ENCODE measurements at regions not wholly inside any gene's neighbourhood (a gene's known extent, or its start where the extent isn't known, plus 50 kb on each side); places are given as distances from the start of the nearest gene placed in this dataset.

- Mint-ChIP-seq H3K27ac (no peak overlapping the region), H3K27me3 (peaks cover 29% of the 10 kb centered on the region), H3K9me3 (ENCODE audit: low read depth) (no peaks in the 10 kb centered on the region), H3K36me3 (ENCODE audit: insufficient read depth) (no peaks in the 10 kb centered on the region), H3K4me1 (ENCODE audit: low read depth) (peaks cover 14% of the 10 kb centered on the region), H3K4me3 (ENCODE audit: low read depth) (no peak overlapping the region)
- TF ChIP-seq, protein P1, sequence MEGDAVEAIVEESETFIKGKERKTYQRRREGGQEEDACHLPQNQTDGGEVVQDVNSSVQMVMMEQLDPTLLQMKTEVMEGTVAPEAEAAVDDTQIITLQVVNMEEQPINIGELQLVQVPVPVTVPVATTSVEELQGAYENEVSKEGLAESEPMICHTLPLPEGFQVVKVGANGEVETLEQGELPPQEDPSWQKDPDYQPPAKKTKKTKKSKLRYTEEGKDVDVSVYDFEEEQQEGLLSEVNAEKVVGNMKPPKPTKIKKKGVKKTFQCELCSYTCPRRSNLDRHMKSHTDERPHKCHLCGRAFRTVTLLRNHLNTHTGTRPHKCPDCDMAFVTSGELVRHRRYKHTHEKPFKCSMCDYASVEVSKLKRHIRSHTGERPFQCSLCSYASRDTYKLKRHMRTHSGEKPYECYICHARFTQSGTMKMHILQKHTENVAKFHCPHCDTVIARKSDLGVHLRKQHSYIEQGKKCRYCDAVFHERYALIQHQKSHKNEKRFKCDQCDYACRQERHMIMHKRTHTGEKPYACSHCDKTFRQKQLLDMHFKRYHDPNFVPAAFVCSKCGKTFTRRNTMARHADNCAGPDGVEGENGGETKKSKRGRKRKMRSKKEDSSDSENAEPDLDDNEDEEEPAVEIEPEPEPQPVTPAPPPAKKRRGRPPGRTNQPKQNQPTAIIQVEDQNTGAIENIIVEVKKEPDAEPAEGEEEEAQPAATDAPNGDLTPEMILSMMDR (IDR thresholded peaks at IDR 0.05; ENCODE audit: unreplicated experiment): no peak
- no peak for DNase-seq (ENCODE audit: low spot score, unreplicated experiment)
Observed at GRCh38 chr10:94102436-94102835, 108.7 kb downstream of the PLCE1 start.

DNA sequence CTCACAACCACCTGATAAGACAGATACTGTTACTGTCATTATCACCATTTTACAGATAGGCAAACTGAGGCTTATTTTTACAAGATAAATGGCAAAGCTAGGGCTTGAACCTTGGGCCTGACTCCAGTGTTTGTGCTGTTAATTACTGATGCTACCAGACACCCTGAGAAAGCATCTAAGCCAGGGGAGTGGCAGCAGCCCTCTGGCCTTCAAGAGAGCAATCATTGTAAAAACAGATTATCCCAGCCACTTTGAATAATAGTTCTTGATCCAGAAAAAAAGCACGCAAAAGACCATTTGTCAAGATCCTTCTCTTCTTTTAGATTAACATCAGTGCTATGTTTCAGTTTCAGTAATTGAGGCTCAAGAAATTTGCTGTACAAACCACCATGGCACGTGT, 109.5 kb downstream of the PLCE1 start:
- TF ChIP-seq, protein P1 (IDR thresholded peaks at IDR 0.05; ENCODE audit: unreplicated experiment): no peak
- Mint-ChIP-seq H3K27ac (no peak overlapping the region), H3K36me3 (ENCODE audit: insufficient read depth) (no peaks in the 10 kb centered on the region), H3K27me3 (peaks cover 31% of the 10 kb centered on the region), H3K9me3 (ENCODE audit: low read depth) (no peaks in the 10 kb centered on the region), H3K4me1 (ENCODE audit: low read depth) (peaks cover 14% of the 10 kb centered on the region), H3K4me3 (ENCODE audit: low read depth) (no peak overlapping the region)
- DNase-seq (ENCODE audit: low spot score, unreplicated experiment): no peak

GRCh38 chr10:94103801-94104221, 110.1 kb downstream of the PLCE1 start:
- H3K9me3 Mint-ChIP-seq (ENCODE audit: low read depth): no peaks in the 10 kb centered on the region
- no peaks in the 10 kb centered on the region for H3K36me3 Mint-ChIP-seq (ENCODE audit: insufficient read depth)
- H3K27me3 Mint-ChIP-seq: peaks cover 31% of the 10 kb centered on the region
- no peak overlapping the region for H3K27ac Mint-ChIP-seq
- H3K4me3 Mint-ChIP-seq (ENCODE audit: low read depth): no peak overlapping the region
- TF ChIP-seq, protein P1 (IDR thresholded peaks at IDR 0.05; ENCODE audit: unreplicated experiment): no peak
- peaks cover 14% of the 10 kb centered on the region for H3K4me1 Mint-ChIP-seq (ENCODE audit: low read depth)
- no peak for DNase-seq (ENCODE audit: low spot score, unreplicated experiment)

DNA sequence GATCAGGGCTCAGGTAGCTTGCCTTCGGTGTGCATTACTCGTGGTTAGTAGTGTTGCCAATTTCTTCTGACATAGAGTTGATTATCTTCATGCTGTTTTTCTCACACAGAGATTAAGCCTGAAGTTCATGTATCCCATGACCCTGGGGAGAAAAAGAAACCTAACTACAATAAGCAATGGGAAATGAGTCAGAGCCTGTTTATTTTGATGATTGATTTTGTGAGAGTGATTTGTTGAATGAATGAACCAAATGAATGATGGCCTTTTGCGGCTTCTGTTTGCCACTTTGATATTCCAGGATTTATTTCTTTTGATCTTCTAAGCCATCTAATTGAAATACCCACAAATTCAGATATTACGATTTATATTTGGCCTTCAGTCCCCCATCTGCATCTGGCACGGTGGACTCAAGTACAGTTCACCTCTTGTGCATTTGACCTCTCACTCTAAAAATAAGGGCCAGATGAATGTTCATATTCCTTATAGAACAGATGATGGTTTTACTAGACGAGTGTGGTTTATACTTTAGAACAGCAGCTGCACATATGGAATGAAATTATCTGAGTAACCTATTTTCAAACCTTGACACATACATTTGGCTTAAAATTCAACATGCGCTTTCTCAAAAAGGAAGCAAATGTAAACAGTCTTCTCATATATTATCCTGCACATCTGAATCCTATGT, 110.7 kb downstream of the PLCE1 start:
- TF ChIP-seq, protein P1 (IDR thresholded peaks at IDR 0.05; ENCODE audit: unreplicated experiment): no peak
- H3K9me3 Mint-ChIP-seq (ENCODE audit: low read depth): no peaks in the 10 kb centered on the region
- H3K27me3 Mint-ChIP-seq: peaks cover 30% of the 10 kb centered on the region
- H3K4me1 Mint-ChIP-seq (ENCODE audit: low read depth): peaks cover 14% of the 10 kb centered on the region
- no peak overlapping the region for H3K4me3 Mint-ChIP-seq (ENCODE audit: low read depth)
- no peak for DNase-seq (ENCODE audit: low spot score, unreplicated experiment)
- H3K27ac Mint-ChIP-seq: no peak overlapping the region
- H3K36me3 Mint-ChIP-seq (ENCODE audit: insufficient read depth): no peaks in the 10 kb centered on the region

DNA sequence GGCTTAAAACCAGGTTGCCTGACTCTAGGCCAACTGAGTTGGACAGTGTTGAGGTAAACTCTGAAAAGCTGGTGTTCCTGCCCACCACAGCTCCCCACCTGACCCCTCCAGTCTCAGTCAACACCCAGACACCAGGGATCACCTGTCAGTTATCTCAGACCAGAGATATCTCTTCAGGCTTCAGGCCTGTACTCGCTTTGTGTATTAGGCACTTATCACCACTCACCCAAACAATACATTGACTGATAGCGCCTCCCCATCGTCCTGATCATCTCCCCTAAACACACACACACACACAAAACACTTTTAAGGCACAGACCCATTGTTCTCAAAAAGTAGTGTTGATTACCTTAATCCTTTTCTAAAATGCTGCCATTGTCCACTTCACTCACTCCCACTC, 111.5 kb downstream of the PLCE1 start:
- TF ChIP-seq, protein P1 (IDR thresholded peaks at IDR 0.05; ENCODE audit: unreplicated experiment): no peak
- no peak overlapping the region for H3K27ac Mint-ChIP-seq
- H3K4me3 Mint-ChIP-seq (ENCODE audit: low read depth): no peak overlapping the region
- peaks cover 22% of the 10 kb centered on the region for H3K27me3 Mint-ChIP-seq
- H3K36me3 Mint-ChIP-seq (ENCODE audit: insufficient read depth): no peaks in the 10 kb centered on the region
- no peaks in the 10 kb centered on the region for H3K9me3 Mint-ChIP-seq (ENCODE audit: low read depth)
- DNase-seq (ENCODE audit: low spot score, unreplicated experiment): no peak
- peaks cover 14% of the 10 kb centered on the region for H3K4me1 Mint-ChIP-seq (ENCODE audit: low read depth)
